Pulmonary artery endothelial cell (primary cell): ENCODE measurements at regions not wholly inside any gene's neighbourhood (a gene's known extent, or its start where the extent isn't known, plus 50 kb on each side); places are given as distances from the start of the nearest gene placed in this dataset.

Experiments used
- DNase-seq: peaks from one replicate; pipeline ENCODE4 v3.0.0-alpha.2; 2011; ENCODE audit warnings: low read depth, low spot score

DNA sequence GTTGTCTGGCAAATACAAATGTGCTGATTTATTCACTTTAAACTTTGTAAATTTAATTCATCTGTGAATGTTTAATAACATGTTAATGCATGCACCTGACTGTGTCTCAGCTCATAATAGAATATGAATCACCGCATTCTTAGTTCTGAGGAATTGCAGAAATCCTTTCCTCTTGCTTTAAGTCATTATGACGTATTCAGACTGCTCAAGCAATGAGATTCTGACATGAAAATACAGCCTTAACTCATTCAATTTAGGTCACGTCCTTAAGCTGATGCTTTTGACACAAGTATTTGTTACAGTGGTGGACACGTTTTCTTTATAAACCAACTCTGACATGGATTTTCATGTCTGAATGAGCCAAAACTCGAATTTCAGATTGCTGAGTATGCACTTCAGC, 541.0 kb upstream of the KLF12 start:
- no peak for DNase-seq

DNA sequence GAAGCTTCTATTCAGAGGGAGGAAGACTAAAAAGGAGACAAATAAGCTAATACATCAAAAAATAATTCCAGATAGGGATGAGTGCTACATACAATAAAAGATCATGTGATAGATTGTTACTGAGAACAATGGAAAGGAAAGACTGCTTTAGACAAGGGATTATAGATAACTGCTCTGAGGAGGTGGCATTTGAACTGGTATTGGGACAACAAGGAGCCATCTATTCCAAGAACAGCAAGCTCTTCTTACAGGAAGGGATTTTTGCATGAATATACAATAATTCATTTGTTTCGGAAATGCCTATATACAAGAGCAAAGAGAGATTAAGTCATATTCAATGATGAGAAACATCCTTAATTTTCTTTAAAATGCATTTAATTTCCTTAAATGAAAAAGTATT, 540.5 kb upstream of the KLF12 start:
- DNase-seq, result no peak

DNA sequence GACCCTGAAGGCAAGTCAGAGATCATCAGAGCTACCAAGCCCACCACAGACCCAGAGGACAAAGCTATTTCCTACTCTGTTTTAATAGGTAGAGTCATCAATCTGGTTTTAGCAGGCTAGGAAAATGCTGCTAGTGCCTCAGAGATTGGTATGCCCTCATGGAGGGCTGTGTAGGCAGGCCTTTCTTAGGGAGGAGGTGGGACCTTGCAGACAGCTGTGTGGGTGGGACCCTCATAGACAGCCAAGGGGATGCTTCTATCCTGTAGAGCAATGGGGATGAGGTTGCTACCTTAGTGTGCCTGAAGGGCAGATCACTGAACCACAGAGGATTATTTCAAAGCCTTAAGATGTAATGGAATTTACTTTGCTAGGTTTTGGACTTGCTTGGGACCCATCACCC, 534.9 kb upstream of the KLF12 start:
- no peak for DNase-seq

DNA sequence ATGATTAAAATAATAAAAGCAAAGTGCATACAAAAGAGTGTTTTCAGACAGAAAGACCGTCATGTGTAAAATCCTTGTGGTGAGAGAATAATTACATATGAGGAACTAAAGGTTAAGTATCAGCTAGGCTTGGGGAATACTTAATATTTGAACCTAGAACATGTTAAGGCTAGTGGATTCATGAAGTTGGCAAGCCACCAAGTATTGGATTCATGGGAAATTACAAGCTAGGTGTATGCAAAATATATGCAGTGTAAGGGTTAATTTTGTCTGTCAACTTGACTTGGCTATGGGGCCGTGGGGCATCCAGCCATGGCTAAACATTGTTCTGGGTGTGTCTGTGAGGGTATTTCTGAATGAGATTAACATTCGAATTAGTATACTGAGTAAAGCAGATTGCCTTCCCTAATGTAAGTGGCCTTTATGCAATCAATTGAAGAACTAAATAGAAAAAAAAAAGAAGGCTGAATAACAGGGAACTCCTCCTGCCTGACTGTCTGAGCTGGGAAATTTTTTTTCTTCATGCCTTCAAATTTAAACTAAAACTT, 533.5 kb upstream of the KLF12 start:
- no peak for DNase-seq

DNA sequence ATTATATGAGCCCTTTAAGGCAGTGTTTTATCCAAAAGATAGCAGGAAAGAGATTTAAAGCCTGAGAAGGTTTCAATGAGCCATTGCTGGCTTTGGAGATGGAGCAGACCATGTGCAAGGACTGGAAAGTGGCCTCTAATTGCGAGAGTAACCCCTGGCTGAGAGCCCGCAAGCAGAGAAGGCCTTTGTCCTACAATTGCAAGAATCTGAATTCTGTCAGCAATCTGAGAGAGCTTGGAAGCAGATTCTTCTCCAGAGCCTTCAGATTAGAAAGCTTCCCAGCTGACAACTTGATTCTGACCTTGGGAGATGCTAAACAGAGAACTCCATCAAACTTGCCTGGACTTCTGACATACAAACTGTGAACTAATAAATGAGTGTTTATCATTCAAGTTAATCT, 528.7 kb upstream of the KLF12 start:
- no peak for DNase-seq

DNA sequence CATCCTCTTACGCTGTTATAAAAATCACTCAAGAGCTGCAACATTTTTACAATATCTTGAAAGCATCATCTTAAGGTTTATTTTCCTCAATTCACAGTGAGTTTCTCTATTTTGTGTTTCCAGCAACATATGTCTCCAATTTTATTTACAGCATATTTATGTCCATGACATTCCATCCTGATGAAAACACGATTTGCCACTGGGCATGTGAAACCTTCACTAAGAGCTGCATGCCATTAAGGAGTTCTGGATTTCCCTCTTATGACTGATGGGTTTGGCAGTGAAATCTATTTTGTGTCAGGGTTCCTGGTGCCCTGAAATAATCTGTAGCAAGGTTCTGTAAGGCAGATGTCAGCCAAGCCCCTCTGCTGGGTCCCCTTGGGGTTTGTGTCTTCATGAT, 527.6 kb upstream of the KLF12 start:
- DNase-seq, result no peak

DNA sequence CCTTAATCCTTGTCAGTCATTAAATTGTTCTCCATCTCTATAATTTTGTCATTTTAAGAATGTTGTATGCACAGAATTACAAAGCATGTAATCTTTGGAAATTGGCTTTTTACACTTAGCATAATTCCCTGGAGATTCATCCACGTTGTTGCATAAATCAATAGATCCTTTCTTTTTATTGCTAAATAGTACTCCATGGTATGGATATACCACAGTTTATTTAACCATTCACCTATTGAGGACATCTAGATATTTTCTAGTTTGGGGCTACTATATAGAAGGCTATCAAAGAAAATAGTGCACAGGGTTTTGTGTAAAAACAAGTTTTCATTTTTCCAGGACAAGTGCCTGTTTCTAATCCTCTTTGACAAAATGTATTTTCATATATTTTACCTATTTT, 523.6 kb upstream of the KLF12 start:
- DNase-seq, result no peak

DNA sequence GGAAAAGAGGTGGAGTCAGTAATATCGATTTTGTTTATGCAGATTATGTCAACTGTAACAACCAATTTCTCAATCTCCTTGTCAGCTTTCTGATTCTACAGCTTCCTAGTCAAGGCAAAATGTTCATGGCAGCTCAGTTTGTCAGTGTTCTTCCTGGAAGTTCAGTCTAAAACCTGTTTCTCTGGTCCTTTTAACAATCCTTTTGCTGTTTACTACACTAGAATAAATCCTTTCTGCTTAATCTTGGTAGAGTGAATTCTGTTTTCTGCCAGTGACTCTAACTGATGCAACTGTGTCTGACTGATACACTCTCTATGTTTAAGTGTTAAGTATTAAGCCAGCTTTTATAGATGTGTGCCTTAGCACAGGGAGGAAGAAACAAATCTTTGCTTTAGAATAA, 516.9 kb upstream of the KLF12 start:
- no peak for DNase-seq

DNA sequence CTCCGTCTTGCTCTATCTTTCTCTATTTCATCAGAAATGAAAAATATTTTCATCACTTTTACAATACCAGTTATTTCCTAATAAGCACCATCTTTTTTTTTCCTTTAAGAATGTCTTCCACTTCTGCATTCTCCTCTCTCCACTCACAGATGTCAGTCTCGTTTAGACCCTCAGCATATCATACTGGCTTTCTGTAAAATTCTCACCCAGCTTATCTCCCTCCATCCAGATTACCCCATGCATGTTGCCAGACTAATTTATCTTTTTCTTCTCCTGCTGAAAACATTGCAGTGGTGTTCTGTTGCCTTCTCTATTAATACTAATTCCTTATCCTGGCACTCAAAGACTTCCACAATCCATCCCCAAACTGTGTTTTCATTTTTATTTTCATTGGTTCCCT, 513.8 kb upstream of the KLF12 start:
- DNase-seq, result no peak

DNA sequence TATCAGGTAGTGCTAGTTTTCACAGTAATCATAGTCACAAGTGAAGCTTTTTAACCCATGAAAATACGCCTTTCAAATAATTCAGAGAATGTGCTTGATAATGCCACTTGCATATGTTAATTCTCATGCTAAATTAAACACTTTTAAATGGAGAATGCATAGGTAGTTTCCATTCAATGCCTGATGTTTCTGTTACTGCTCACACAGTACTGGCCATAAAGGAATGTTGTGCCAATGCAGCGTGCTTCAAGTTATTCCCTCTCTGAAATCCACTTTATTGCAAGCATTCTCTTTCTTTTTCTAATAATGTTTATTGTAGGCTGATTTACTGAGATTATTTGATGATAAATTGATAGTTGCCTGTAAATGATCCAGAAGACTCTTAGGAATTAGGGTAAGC, 513.0 kb upstream of the KLF12 start:
- DNase-seq, result no peak

DNA sequence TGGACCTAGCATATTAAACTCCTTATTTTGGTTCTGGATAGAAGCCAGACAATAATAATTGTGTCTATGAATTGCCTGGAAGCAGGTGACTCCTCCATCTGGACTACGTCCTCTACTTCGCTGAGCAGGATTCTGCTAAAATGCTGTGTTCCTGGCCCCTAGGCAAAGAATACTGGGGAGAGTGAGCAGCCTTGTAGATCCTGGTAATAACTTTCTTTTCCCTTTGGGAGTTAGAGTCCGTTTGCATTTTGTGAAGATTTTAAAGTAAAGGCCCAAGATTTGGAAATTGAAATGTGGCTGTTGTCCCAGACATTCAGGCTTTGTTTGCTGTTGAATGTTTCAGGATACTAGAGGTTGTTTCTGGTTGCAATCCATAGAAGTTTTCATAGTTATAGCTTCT, 511.9 kb upstream of the KLF12 start:
- DNase-seq, result no peak

DNA sequence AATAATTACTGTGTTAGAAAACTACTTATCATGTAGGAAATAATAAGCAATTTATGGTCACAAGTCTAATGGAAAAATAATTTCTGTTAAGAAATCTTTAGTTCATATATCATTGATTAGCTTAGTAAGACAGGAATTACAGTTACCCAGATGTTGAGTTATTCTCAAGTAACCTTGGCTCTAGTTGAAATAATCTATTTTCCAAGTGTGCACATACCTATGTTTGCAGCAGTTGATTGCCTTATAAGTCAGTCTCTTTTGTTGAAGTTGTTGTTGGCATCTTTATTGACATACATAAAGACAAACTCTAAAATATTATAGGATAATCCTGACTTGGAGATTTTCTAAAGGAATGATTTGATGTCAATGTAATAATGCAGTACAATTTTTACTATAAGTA, 511.4 kb upstream of the KLF12 start:
- no peak for DNase-seq

DNA sequence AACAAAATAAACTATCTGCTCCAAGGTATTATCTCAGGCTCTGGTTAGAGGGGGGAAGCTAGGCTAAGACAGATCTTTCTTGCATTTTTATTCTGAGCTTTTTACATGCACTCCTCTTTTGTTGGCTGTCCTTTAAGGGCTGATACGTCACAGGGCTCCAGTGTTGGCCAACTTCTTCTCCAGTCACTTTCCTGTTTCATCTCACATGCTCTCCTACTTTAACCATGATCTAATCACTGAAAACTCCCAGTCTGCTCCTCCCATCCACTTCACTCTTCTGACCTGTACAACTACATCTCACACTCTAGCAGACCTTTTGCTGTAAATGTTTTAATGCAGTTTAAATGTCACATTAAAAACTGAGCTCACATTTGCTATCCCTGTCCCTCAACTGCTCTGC, 510.0 kb upstream of the KLF12 start:
- no peak for DNase-seq

DNA sequence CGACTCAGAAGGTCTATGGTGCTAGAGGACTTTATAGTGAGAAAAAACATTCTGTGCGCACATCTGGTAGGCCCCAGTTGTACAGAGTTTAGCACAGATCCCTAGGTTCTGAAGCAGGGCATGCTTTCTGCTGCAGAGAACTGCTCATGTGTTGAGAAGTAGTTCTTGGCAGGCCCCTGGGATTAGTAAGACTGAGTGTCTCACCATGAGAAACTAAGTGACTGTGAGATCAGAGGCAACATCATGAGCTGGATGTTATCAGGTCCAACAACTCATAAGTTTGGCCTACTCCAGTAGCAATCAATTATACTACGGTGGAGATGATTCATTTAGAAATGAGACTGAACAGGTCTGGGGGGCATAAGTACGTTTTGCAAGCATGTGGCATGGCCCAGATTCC, 507.4 kb upstream of the KLF12 start:
- no peak for DNase-seq

DNA sequence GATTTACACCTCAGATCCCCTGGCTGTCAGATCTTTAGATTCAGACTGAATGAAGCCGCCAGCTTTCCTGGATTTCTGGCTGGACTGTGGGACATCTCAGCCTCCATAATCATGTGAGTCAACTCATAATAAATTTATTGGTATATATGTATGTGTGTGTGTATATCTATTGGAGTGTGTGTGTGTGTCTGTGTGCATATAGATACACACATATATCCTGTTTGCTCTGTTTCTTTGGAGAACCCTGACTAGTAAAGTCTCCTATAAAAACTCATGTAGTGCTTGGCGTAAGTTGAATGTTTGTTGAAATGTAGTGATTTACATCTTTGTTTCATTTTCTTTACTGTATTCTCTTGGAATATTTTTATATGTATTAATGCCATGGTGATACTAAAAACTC, 499.5 kb upstream of the KLF12 start:
- DNase-seq, result no peak

DNA sequence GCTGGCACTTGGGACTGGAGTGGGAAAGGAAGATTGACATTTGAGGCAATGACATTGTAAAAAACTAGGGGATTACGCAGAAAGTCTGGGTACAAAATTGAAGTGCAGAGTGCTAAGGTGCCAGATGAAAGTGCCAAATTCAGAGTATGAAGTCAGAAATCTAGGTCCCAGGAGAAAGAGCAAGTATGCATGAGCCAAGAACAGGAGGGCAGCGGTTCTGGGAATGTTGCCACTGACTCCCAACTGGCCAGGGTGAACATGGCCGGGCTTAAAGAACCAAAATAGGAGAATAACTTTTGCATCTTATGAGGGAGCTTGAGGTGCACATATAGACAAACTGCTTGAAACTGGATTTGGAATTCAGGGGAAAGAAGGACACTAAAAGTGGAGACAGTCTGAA, 495.8 kb upstream of the KLF12 start:
- no peak for DNase-seq

DNA sequence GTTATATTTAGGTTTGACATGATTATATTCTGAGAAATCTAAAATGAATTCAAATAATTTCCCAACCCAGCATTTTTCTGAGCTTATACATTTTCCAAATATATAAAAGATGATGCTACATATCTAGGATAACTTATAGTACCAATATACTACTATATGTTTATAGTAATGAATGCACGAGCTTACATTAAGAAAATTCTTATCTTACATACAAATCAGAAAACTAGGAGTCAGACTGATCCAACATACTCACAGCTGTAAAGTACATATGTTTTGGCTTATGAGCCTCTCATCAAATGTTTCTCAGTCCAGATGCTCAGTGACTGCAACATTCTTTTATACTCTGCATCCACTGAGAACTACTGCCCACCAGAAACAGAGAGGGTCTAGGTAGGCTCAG, 491.3 kb upstream of the KLF12 start:
- no peak for DNase-seq

DNA sequence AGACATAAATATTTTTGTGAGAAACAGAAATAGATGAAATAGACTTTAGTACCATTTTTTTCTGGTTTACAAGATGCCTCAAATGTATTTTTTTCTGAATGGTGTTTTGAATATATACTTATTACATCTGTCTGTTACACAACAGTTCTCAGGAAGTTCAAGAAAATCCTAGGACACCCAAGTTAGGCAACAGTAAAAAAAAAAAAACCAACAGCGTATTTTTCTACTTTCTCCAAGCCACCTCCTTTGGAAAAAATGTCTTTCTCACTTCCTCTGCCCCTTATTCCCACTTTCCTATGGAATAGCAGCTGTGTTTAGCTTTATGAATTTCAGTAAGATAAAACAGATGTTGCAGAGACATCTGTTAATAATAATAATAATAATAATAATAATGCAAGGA, 489.6 kb upstream of the KLF12 start:
- DNase-seq, result no peak

DNA sequence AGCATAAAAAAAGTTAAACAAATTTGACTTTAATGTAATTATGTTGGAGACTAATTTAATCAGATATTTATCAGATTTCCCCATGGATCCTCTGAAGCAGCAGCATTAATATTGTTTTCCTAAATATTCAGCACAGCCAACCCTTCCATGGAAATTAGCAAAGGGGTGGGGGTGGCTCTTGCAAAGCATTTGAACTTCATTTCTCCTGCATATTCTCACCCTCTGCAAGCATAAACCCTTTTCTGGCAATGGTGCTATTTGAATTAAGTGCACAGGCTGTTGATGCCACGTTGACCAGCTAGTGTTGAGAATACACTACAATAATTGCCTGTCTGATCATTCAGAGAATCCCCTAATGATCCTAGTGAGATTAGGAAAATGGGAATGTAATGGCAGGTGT, 488.1 kb upstream of the KLF12 start:
- no peak for DNase-seq

DNA sequence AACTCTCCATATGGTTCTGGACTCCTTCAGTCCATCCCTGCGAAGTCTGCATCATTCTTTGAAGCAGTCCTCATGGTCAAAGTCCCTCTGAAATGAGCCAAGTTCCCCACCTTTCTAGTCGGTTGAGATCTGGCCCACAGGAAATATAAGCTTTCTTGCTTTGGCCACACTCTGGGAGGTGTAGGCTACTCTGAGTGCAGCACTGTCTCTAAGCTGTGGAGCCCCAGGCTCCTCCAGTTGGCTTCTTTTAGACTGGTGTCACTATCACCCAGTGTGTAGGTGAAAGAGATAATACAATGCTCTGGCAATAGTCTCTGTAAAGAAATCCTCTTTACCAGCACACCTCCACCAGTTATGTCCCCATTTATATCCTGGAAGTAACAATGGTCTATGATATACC, 486.5 kb upstream of the KLF12 start:
- DNase-seq, result no peak

DNA sequence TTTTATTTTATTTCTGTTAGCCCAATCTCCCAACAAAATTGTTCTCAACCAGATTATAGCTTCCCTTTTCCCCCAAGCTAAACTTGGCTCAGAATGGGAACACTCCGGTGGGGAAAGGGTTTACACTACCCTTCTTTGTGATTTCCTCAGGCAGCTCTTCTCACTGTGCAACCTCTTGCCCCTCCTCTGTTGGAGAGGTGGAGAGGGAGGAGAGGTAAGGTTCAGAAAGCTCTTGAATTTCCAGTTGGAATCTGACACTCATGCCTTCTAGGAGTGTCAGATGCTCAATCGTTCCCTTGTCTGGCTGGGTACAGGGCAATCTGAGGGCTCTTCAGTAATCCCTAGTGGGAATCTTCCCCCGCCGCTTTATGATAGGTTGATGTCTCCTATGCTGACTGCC, 486.1 kb upstream of the KLF12 start:
- DNase-seq, result no peak

DNA sequence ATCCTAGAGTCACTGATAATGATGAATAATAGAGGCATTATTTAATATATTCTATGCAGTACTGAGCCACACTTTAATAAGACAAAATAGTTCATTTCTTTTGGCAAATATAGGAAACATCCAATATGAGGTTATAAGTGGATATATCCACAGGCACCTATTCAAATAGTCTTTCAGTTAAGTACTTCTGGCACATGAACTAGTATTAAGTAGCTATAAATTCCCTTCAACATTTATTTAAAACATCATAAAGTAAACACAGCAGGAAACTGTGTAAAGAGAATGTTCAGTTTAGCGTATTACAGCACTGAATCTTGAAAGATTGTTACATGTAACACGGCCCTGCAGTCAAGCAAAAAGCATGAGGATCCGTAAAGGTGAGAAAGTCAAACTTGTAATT, 463.3 kb upstream of the KLF12 start:
- DNase-seq, result no peak

DNA sequence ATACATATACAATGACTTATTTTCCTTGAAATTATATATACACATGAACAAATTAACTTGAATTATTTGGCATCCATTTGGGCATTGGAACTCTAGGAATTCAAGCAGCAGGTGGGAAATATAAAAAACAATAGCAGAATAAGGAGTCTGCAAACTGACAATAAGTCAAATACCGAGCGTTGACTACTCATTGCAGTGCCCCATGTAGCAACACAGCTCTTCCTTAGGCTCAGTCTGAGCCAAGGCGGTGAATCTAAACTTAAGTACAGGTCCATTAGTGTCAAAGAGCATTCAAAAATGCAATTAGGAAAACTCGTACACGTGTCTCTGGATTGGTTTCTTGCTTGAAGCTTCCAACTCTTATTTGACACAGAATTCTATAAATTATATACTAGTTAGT, 462.5 kb upstream of the KLF12 start:
- no peak for DNase-seq

DNA sequence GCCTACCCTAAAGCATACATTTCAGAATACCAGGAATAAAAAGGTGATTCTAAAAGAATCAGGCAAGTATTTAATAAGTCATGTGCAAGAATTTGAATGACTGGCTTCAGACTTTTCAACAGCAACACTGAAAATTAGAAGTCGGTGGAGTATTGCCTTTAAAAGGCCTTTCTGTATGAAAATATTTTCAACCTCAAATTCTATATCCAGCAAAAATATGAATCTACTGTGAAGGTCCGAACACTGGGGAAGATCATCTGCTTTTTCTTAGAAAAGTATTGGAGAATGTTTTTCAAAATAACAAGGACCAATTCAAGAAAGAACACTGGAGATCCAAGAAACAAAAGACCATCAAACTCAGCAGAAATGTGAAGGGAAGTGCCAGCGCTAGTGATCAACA, 459.5 kb upstream of the KLF12 start:
- no peak for DNase-seq

DNA sequence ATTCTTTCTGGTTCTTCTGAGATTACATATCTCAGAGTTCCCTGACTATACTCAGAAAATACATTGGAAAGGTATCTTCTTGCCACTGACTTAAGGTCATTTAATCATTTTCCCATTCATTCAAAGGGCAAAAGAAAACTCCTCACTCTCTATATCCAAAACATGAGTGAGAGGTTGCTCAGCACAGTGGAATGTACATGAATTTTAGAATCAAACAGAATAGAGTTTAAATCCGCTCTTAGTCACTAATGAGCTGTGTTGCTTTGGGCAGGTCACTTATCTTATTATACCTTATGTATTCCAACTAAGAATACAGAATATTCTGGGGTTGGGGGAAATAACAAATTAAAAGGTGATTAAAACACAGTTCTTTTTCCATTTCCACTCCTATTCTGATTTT, 452.6 kb upstream of the KLF12 start:
- DNase-seq, result no peak
